ENCODE measurements at regions not wholly inside any gene's neighbourhood (a gene's known extent, or its start where the extent isn't known, plus 50 kb on each side); places are given as distances from the start of the nearest gene placed in this dataset.
"Not testable (repeated sequence)": the region's sequence is repeated elsewhere in the genome, so short reads cannot be mapped to it uniquely, and the experiment has no call there.

DNA sequence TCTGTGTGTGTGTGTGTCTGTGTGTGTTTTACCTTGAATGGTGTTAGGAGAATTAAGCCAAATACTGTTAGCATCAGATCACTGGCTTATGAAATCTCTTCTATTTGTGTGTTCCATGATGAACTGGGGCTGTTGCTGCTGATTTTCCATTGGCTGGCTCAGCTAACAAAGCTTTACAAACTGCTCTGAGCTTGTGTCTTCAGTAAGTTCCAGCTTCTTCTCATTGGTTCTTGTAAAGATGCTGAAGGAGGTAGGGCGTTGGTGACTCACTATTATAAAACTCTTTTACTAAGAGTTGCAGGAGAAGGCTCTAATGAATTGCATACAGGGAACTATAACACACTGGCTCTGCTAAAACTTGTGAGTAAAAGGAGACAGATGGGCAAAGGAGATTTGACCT is 136.4 kb upstream of the PRKCQ start:
- DNase-seq: no peak

GRCh38 chr10:6713716-6714115 is 133.6 kb upstream of the PRKCQ start:
- DNase-seq: no peak

GRCh38 chr10:6713120-6713519 is 133.0 kb upstream of the PRKCQ start:
- DNase-seq: no peak

GRCh38 chr10:6711881-6712280 is 131.8 kb upstream of the PRKCQ start:
- no peak for DNase-seq

- DNase-seq: no peak
Measured at GRCh38 chr10:6711408-6711841, 131.3 kb upstream of the PRKCQ start.

GRCh38 chr10:6707352-6707751 is 127.3 kb upstream of the PRKCQ start:
- DNase-seq: no peak

DNA sequence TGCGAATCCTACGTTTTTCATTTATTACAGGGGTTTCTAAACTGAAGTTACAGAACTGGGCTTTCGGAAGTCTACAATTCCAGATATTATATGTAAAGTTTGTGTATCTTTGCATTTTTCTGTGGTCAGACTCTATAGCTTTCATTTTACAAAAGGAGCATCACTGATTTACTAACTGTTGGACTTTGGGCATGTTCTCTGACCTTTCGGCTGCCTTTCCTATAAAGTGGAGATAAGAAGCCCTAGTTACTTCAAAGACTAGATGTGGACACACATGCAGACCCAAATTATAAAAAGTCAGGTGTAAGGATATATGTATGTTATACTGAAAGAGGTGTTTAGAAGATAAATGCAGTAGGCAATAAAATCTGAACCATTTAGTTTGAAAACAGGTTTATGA is 126.6 kb upstream of the PRKCQ start:
- DNase-seq: no peak

DNA sequence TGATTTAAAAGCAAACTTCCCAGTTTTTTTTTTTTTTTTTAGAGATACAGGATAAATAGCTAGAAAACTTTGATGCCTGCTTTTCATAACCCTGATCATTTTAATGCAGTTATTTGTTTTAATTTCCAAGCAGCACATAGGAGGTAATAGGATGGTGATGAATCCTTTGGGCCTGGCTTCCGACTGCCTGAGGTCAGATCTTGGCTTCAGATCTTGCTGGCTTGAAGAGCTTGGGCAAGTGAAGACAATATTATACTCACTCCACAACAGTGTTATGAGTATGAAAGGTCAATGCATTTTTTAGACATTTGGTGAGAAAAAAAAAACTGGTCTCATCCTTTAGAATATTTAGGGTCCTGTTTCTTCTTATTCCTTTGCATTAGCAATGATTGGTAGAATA is 124.8 kb upstream of the PRKCQ start:
- DNase-seq: no peak

DNA sequence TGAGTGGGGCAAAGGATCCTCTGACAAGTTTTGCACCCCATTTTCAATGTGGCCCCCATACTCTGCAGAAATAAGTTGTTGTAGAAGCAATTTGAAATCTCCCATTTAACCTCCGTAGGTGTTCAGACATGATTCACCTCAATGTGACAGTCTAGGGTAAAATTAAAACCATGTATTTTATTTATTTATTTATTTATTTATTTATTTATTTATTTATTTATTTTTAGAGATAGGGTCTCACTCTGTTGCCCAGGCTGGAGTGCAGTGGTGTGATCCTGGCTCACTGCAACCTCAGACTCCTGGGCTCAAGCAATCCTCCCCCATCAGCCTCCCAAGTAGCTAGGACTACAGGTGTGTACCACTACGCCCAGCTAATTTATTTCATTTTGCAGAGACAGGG is 122.8 kb upstream of the PRKCQ start:
- DNase-seq: not testable (repeated sequence)

DNA sequence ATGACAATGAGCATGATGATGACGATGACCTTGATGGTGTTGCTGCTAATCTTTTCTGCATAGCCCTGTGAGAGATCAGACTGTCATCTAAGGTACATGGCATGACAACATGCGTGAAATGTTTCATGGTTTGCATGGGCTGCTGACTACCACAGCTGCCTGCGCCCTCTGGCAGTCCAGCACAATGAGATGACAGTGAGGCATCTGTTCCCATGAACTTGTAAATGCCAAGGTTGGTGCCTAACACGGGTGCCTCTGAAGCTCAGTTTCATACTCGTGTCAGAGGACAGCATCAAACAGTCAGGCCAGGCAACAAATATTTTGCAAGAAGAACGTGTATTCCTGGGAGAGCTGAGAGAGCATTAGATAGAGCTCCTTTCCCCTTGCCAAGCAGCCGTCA is 122.0 kb upstream of the PRKCQ start:
- no peak for DNase-seq

DNA sequence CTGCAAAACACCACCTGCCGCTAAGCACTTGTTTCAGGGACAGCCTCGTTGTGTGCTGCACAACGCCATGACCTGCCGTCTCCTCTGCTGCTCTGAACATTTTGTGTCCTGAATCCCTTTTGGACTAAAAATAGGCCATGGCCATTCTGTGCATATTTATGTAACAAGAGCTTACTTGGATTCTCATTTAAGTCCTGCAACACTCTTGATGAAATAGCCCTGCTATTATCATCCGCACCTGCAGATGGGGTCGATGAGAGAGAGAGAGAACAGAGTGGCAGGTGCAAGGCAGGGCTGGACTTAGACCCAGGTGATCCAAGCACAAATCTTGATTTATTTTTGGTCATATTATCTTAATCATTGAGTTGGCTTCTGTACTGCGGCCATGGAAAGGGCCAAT is 121.2 kb upstream of the PRKCQ start:
- DNase-seq: no peak

GRCh38 chr10:6700066-6700465 is 120.0 kb upstream of the PRKCQ start:
- no peak for DNase-seq

DNA sequence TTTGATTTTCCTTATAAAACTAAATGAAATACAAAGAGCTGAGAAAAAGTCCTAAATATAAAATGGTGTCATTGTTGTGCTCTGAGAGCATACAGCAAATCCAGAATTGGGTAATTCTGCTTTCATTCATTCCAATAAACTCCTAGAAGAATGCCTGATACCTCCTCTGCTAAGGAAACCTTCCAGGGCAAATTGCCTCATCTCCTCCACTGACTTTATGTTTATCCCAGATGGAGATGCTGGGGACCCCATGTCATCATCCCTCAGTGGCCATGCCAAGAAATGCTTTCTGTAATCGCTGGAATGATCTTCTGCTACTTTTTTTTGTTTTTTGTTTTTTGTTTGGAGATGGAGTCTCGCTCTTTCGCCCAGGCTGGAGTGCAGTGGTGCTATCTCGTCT is 119.3 kb upstream of the PRKCQ start:
- DNase-seq: no peak

DNA sequence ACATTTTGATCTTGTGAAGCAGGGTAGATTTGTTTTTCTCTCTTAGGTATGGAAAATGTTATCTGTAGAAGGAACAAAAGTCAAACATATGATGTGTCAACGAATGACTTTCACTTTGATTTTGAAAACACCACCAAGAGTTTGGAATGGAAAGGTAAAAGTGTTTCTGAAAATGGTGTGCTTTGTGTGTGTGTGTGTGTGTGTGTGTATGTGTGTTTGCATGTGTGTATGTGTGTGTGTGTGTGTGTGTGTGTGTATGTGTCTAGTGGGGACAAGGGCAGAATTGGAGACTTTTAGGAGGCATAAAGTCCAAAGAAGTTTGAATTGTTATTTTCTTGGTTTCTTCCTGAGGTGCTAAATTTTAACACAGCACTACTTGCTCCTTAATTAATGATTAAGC is 115.4 kb upstream of the PRKCQ start:
- no peak for DNase-seq

DNA sequence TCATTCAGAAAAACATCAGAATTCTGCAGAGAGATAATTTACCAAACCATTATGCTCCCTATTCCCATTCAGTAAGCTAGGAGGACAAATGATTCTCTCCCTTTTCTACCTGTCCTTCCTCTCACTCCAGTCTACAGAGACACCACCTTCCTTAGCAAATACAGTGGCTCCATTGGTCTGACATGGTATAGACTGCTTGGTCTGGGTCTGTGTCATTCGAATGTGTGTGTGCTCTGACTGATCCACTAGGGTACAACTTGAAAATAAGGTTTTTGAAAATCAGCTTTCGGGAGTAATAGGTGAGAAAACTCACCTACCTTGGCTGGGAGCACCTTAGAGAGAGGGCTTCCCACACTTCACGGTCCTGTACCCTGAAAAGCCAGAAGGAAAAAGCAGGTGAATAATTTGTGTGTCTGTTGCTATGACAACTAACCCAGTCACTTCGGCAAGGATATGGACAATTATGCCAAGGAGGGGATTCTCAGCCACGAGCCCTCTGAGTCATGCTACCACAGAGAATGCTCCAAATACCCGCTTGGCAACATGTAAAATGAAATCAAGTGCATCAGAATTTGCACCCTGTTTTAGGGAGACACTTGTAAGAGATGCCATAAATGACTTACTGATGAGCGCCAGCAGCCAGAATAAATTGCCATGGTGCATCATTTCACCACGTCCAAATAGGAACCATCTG is 114.5 kb upstream of the PRKCQ start:
- no peak for DNase-seq

- DNase-seq: no peak
Measured at GRCh38 chr10:6692856-6693255, 112.8 kb upstream of the PRKCQ start.

GRCh38 chr10:6692103-6692502 is 112.0 kb upstream of the PRKCQ start:
- no peak for DNase-seq

DNA sequence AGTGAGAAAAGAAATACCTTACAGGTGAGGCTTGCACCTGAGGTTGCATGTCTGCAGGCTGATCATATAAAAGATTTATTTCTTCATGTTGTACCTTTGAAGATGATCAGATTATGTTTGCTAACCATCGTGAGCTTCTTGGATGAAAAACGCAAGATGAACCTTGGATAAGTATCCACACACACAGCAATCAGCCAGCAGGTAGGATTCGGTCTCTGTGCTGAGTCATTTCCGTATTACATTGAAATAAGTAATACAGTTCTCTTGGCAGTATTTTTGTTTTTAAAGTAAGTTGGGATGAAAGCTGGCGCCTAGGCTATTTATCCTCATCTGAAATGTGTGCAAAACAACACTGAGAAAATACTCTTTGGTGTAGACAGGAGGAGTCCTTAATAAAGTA is 109.0 kb upstream of the PRKCQ start:
- DNase-seq: no peak

DNA sequence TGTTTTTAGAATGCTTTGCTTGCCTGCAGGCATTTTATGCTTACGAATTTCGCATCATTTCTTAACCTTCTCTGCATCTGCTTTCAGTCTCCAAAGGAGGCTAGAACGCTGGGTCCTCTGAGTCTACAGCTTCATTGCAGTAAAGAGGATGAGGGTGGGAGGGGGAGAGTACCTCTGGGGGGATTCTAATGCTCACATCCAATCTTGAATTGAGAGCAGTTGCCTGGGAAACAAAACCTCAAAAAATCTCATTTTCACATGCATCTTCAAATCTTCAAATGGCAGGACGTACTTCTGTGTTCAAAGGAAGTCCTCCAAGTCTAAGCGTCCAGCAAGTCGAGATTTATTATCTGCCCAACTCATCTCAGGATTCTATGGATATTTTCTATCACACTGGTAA is 100.7 kb upstream of the PRKCQ start:
- no peak for DNase-seq

- no peak for DNase-seq
Measured at GRCh38 chr10:6678956-6679355, 98.9 kb upstream of the PRKCQ start.

DNA sequence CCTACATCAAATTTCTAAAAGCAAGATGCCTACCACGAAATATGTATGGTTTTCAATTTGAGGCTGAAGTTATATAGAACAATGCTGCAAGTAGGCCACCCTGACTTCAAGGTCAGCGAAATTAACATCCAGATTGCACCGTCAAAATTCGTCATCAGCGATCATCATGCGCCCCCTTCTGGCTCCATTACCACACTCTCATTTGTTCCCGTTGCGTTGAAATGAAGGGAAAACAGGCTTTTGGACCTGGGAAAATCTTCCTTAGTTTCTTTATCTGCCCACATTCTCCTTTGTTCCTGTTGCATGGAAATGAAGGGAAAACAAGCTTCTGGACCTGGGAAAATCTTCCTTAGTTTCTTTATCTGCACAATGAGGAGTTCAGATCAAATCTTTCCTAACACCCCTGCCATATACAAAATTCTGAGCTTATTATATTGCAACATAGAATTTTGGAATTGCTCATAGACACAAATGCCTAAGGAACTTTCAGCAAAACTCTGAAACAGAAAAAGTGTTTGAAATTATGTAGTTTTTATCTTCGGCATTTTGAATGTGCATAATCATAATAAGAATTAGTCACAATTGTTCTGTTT is 98.2 kb upstream of the PRKCQ start:
- DNase-seq: no peak

DNA sequence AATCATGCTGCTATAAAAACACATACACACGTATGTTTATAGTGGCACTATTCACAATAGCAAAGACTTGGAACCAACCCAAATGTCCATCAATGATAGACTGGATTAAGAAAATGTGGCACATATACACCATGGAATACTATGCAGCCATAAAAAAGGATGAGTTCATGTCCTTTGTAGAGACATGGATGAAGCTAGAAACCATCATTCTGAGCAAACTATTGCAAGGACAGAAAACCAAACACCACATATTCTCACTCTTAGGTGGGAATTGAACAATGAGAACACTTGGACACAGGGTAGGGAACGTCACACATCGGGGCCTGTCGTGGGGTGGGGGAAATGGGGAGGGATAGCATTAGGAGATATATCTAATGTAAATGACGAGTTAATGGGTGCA is 97.1 kb upstream of the PRKCQ start:
- DNase-seq: not testable (repeated sequence)

DNA sequence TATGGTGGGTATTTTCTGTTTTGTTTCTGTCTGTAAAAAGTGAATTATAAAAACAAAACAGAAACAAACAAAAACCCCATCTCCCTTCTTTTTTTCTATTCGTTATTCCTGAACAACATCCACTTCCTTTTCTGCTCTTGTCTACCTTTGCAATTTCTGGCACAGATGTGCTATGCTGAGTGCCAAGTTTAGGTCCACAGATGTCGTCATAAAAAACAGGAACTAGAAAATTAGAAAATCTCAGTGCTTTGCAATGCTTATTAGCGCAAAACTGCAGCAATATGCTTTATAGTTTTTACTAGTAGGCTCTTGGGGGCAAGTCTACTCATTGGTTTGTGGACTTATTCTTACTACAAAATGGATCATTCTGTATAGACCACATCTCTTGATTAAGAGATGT is 94.2 kb upstream of the PRKCQ start:
- DNase-seq: no peak

GRCh38 chr10:6671976-6672375 is 91.9 kb upstream of the PRKCQ start:
- DNase-seq: no peak

GRCh38 chr10:6669269-6669859 is 89.3 kb upstream of the PRKCQ start:
- no peak for DNase-seq

All from NCI-H226 (cell line).